ENCODE measurements at regions not wholly inside any gene's neighbourhood (a gene's known extent, or its start where the extent isn't known, plus 50 kb on each side); places are given as distances from the start of the nearest gene placed in this dataset.

- H4K20me1 ChIP-seq (ENCODE audit: insufficient read depth, low read length, poor library complexity, severe bottlenecking) = no peaks in the 10 kb centered on the region
- H3K27me3 ChIP-seq (ENCODE audit: insufficient read depth, low read length, poor library complexity, severe bottlenecking) = no peaks in the 10 kb centered on the region
- no peak overlapping the region for H3K4me2 ChIP-seq (ENCODE audit: low read depth, low read length, poor library complexity, severe bottlenecking)
- no peaks in the 10 kb centered on the region for H3K79me2 ChIP-seq (ENCODE audit: insufficient read depth, low read length)
- no peak for TF ChIP-seq CTCF (conservative IDR thresholded peaks at IDR 0.05; ENCODE audit: low read length)
- TF ChIP-seq EZH2phosphoT487 (IDR thresholded peaks at IDR 0.05; ENCODE audit: borderline replicate concordance) = no peak
- H3K4me3 ChIP-seq (ENCODE audit: low read length, poor library complexity, severe bottlenecking) = no peak overlapping the region
- no peaks in the 10 kb centered on the region for H3K9me3 ChIP-seq (ENCODE audit: insufficient read depth, low read depth, low read length)
- H3F3A ChIP-seq (ENCODE audit: low read depth) = no peaks in the 10 kb centered on the region
- no peak overlapping the region for H2AFZ ChIP-seq (ENCODE audit: low read length)
- H3K36me3 ChIP-seq (ENCODE audit: insufficient read depth, low read length) = no peaks in the 10 kb centered on the region
- no peak overlapping the region for H3K9ac ChIP-seq (ENCODE audit: low read depth, low read length, poor library complexity, severe bottlenecking)
- H3K4me1 ChIP-seq (ENCODE audit: insufficient read depth, low read length, poor library complexity, severe bottlenecking) = no peaks in the 10 kb centered on the region
- no peaks in the 10 kb centered on the region for H3K9me2 ChIP-seq (replicated peaks; ENCODE audit: low read depth, low read length)
These were observed 139.2 kb downstream of the GLI2 start for GRCh38 chr2:120874888-120875275.

GRCh38 chr2:120875431-120875830, 139.8 kb downstream of the GLI2 start:
- no peaks in the 10 kb centered on the region for H3F3A ChIP-seq (ENCODE audit: low read depth)
- no peak overlapping the region for H3K4me3 ChIP-seq (ENCODE audit: low read length, poor library complexity, severe bottlenecking)
- H3K79me2 ChIP-seq (ENCODE audit: insufficient read depth, low read length) = no peaks in the 10 kb centered on the region
- H3K9ac ChIP-seq (ENCODE audit: low read depth, low read length, poor library complexity, severe bottlenecking) = no peak overlapping the region
- no peaks in the 10 kb centered on the region for H3K27me3 ChIP-seq (ENCODE audit: insufficient read depth, low read length, poor library complexity, severe bottlenecking)
- no peak for TF ChIP-seq CTCF (conservative IDR thresholded peaks at IDR 0.05; ENCODE audit: low read length)
- no peak for TF ChIP-seq EZH2phosphoT487 (IDR thresholded peaks at IDR 0.05; ENCODE audit: borderline replicate concordance)
- no peaks in the 10 kb centered on the region for H3K9me3 ChIP-seq (ENCODE audit: insufficient read depth, low read depth, low read length)
- H3K36me3 ChIP-seq (ENCODE audit: insufficient read depth, low read length) = no peaks in the 10 kb centered on the region
- no peak overlapping the region for H3K4me2 ChIP-seq (ENCODE audit: low read depth, low read length, poor library complexity, severe bottlenecking)
- H3K4me1 ChIP-seq (ENCODE audit: insufficient read depth, low read length, poor library complexity, severe bottlenecking) = no peaks in the 10 kb centered on the region
- no peaks in the 10 kb centered on the region for H3K9me2 ChIP-seq (replicated peaks; ENCODE audit: low read depth, low read length)
- H2AFZ ChIP-seq (ENCODE audit: low read length) = no peak overlapping the region
- H4K20me1 ChIP-seq (ENCODE audit: insufficient read depth, low read length, poor library complexity, severe bottlenecking) = no peaks in the 10 kb centered on the region

GRCh38 chr2:120876526-120877280, 141.0 kb downstream of the GLI2 start:
- H3F3A ChIP-seq (ENCODE audit: low read depth) = no peaks in the 10 kb centered on the region
- no peak for TF ChIP-seq EZH2phosphoT487 (IDR thresholded peaks at IDR 0.05; ENCODE audit: borderline replicate concordance)
- no peak for TF ChIP-seq CTCF (conservative IDR thresholded peaks at IDR 0.05; ENCODE audit: low read length)
- no peak overlapping the region for H3K4me3 ChIP-seq (ENCODE audit: low read length, poor library complexity, severe bottlenecking)
- no peaks in the 10 kb centered on the region for H4K20me1 ChIP-seq (ENCODE audit: insufficient read depth, low read length, poor library complexity, severe bottlenecking)
- H3K79me2 ChIP-seq (ENCODE audit: insufficient read depth, low read length) = no peaks in the 10 kb centered on the region
- H2AFZ ChIP-seq (ENCODE audit: low read length) = no peak overlapping the region
- no peak overlapping the region for H3K9ac ChIP-seq (ENCODE audit: low read depth, low read length, poor library complexity, severe bottlenecking)
- H3K9me2 ChIP-seq (replicated peaks; ENCODE audit: low read depth, low read length) = no peaks in the 10 kb centered on the region
- no peak overlapping the region for H3K4me2 ChIP-seq (ENCODE audit: low read depth, low read length, poor library complexity, severe bottlenecking)
- no peaks in the 10 kb centered on the region for H3K27me3 ChIP-seq (ENCODE audit: insufficient read depth, low read length, poor library complexity, severe bottlenecking)
- no peaks in the 10 kb centered on the region for H3K4me1 ChIP-seq (ENCODE audit: insufficient read depth, low read length, poor library complexity, severe bottlenecking)
- no peaks in the 10 kb centered on the region for H3K36me3 ChIP-seq (ENCODE audit: insufficient read depth, low read length)
- no peaks in the 10 kb centered on the region for H3K9me3 ChIP-seq (ENCODE audit: insufficient read depth, low read depth, low read length)
